Caco-2 (cell line): ENCODE measurements at regions not wholly inside any gene's neighbourhood (a gene's known extent, or its start where the extent isn't known, plus 50 kb on each side); places are given as distances from the start of the nearest gene placed in this dataset.

ENCODE experiments used
- BruUV-seq: library from RNA; stranded (reverse); fragments of 400-500 nt; replicated peaks from 2 replicates; lab custom pipeline; 2021; lab: Mats Ljungman, UMichigan
- CTCF ChIA-PET: fragments of 300-600 bp; sonication (Branson Sonifier 250); formaldehyde crosslinking; loops from one replicate; lab custom pipeline; 2022; ENCODE audit warnings: antibody characterized with exemption; lab: Charles Lee
- POLR2A ChIA-PET: fragments of 300-600 bp; sonication (Branson Sonifier 250); formaldehyde crosslinking; loops from one replicate; lab custom pipeline; 2022; ENCODE audit warnings: antibody characterized with exemption; lab: Charles Lee
- DNase-seq, 2 experiments: peaks; one replicate each; pipeline versions ENCODE4 v3.0.0 to v3.0.0-alpha.2; 2020 to 2022
- H3K27me3 ChIP-seq: replicated peaks from 2 replicates; pipeline ENCODE4 v1.6.0; 2011; ENCODE audit warnings: low read length; ENCODE audit not compliant: control insufficient read depth, insufficient read depth
- H3K36me3 ChIP-seq: 2 replicates; pipeline ENCODE4 v1.5.1; 2011; ENCODE audit warnings: low read length; ENCODE audit not compliant: control insufficient read depth, insufficient read depth
- H3K4me1 ChIP-seq: fragments of 250-450 bp; sonication (Bioruptor Pico); 2 replicates; pipeline ENCODE4 v1.5.1; 2020; ENCODE audit warnings: mild to moderate bottlenecking
- H3K4me3 ChIP-seq: 2 replicates; pipeline ENCODE4 v1.5.1; 2011; ENCODE audit warnings: low read depth, mild to moderate bottlenecking, control low read depth, low read length
- H3K9me3 ChIP-seq: fragments of 250-450 bp; sonication (Bioruptor Pico); 2 replicates; pipeline ENCODE4 v1.5.1; 2020; ENCODE audit warnings: mild to moderate bottlenecking, moderate library complexity
- H3K27ac Mint-ChIP-seq: one replicate; pipeline ENCODE4 v1.8.0; 2022; ENCODE audit warnings: mixed read lengths; ENCODE audit not compliant: unreplicated experiment
- H3K27me3 Mint-ChIP-seq: one replicate; pipeline ENCODE4 v1.8.0; 2022; ENCODE audit warnings: mixed read lengths; ENCODE audit not compliant: insufficient read depth, unreplicated experiment
- H3K36me3 Mint-ChIP-seq: one replicate; pipeline ENCODE4 v1.8.0; 2022; ENCODE audit warnings: mild to moderate bottlenecking, mixed read lengths; ENCODE audit not compliant: insufficient read depth, unreplicated experiment
- H3K4me1 Mint-ChIP-seq: one replicate; pipeline ENCODE4 v1.8.0; 2022; ENCODE audit warnings: low read depth, mixed read lengths; ENCODE audit not compliant: unreplicated experiment
- H3K4me3 Mint-ChIP-seq: one replicate; pipeline ENCODE4 v1.8.0; 2022; ENCODE audit warnings: mild to moderate bottlenecking, moderate library complexity, mixed read lengths; ENCODE audit not compliant: unreplicated experiment
- H3K9me3 Mint-ChIP-seq: one replicate; pipeline ENCODE4 v1.8.0; 2022; ENCODE audit warnings: mixed read lengths; ENCODE audit not compliant: unreplicated experiment
- intact Hi-C: fragments of 100-400 bp; cut with micrococcal nuclease; formaldehyde crosslinking; loops from one replicate; pipeline ENCODE4 v1.10.0; 2022; ENCODE audit not compliant: unreplicated experiment
- TF ChIP-seq, protein P1 (sequence below), 2 experiments: fragments of 200-600 bp in 1 of 2; IDR thresholded peaks; 1 replicate in 1 of 2; 2 replicates in 1 of 2; pipeline versions ENCODE4 v1.5.1 to v1.8.0; 2011 to 2022; ENCODE audit warnings: antibody characterized with exemption in 1 of 2, control low read depth in 1 of 2, inconsistent platforms in 1 of 2, low read depth in 1 of 2, low read length in 1 of 2, mild to moderate bottlenecking in 1 of 2, moderate library complexity in 1 of 2; ENCODE audit not compliant: insufficient read depth in 1 of 2, severe bottlenecking in 1 of 2, unreplicated experiment in 1 of 2

DNA sequence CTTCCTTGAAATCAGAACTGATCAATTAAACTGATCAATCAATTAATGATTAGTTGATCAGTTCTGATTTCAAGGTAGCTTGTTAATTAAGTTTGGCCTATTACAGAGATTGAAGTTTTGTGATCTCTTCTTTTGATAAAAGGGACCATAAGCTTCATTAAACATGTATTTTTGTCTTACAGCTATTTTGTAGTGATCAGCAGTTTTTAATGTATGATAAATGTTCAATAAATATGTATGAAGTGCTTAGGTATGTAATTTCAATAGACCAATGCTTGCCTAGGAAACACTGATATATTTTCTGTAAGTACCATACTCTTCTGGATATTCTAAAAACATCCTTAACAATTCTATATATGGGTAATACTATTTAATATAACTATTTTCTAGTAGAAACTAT, 569.6 kb downstream of the BRINP3 start:
- H3K4me3 ChIP-seq: no peak overlapping the region
- ChIA-PET CTCF (no interaction called here), POLR2A (no interaction called here)
- no TSS peak for BruUV-seq
- no peaks in the 10 kb centered on the region for H3K27me3 Mint-ChIP-seq
- H3K4me1 Mint-ChIP-seq: no peaks in the 10 kb centered on the region
- no peaks in the 10 kb centered on the region for H3K9me3 Mint-ChIP-seq
- H3K27ac Mint-ChIP-seq: no peak overlapping the region
- intact Hi-C loops: no loop called here
- H3K4me1 ChIP-seq: no peaks in the 10 kb centered on the region
- no peaks in the 10 kb centered on the region for H3K36me3 Mint-ChIP-seq
- no peaks in the 10 kb centered on the region for H3K9me3 ChIP-seq
- TF ChIP-seq, protein P1, sequence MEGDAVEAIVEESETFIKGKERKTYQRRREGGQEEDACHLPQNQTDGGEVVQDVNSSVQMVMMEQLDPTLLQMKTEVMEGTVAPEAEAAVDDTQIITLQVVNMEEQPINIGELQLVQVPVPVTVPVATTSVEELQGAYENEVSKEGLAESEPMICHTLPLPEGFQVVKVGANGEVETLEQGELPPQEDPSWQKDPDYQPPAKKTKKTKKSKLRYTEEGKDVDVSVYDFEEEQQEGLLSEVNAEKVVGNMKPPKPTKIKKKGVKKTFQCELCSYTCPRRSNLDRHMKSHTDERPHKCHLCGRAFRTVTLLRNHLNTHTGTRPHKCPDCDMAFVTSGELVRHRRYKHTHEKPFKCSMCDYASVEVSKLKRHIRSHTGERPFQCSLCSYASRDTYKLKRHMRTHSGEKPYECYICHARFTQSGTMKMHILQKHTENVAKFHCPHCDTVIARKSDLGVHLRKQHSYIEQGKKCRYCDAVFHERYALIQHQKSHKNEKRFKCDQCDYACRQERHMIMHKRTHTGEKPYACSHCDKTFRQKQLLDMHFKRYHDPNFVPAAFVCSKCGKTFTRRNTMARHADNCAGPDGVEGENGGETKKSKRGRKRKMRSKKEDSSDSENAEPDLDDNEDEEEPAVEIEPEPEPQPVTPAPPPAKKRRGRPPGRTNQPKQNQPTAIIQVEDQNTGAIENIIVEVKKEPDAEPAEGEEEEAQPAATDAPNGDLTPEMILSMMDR (IDR thresholded peaks at IDR 0.05; ENCODE audit: insufficient read depth in 1 of 2, low read depth in 1 of 2, low read length in 1 of 2, severe bottlenecking in 1 of 2, unreplicated experiment in 1 of 2): no peak
- no peak for DNase-seq
- no peaks in the 10 kb centered on the region for H3K36me3 ChIP-seq
- no peaks in the 10 kb centered on the region for H3K27me3 ChIP-seq
- H3K4me3 Mint-ChIP-seq: no peak overlapping the region

DNA sequence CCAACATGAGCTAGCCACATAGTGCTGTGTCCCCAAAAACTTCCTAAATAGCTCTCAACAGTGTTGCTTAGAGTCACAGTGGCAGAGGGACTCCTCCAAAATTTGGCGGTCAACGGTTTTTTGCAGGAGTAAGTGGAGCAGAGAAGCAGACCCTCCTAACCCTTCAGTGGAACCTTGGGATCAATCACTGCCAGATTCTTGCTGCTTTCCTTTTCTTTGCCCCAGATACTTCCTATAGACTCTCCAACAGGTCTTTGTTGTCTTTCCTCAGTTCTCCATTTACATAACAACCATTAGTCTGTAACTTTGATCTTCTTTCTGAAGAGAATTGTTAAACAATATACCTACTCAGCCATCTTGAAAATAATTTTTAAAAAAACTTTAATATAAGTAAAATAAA, 556.1 kb downstream of the BRINP3 start:
- ChIA-PET CTCF (no interaction called here), POLR2A (no interaction called here)
- no peak overlapping the region for H3K4me3 Mint-ChIP-seq
- no peaks in the 10 kb centered on the region for H3K9me3 ChIP-seq
- H3K36me3 ChIP-seq: no peaks in the 10 kb centered on the region
- BruUV-seq: no TSS peak
- H3K4me1 Mint-ChIP-seq: no peaks in the 10 kb centered on the region
- no peaks in the 10 kb centered on the region for H3K36me3 Mint-ChIP-seq
- no peak overlapping the region for H3K4me3 ChIP-seq
- H3K27me3 ChIP-seq: no peaks in the 10 kb centered on the region
- H3K9me3 Mint-ChIP-seq: peaks cover 15% of the 10 kb centered on the region
- no peaks in the 10 kb centered on the region for H3K4me1 ChIP-seq
- H3K27me3 Mint-ChIP-seq: no peaks in the 10 kb centered on the region
- intact Hi-C loops: no loop called here
- TF ChIP-seq, protein P1 (IDR thresholded peaks at IDR 0.05; ENCODE audit: insufficient read depth in 1 of 2, low read depth in 1 of 2, low read length in 1 of 2, severe bottlenecking in 1 of 2, unreplicated experiment in 1 of 2): no peak
- no peak for DNase-seq
- H3K27ac Mint-ChIP-seq: no peak overlapping the region

DNA sequence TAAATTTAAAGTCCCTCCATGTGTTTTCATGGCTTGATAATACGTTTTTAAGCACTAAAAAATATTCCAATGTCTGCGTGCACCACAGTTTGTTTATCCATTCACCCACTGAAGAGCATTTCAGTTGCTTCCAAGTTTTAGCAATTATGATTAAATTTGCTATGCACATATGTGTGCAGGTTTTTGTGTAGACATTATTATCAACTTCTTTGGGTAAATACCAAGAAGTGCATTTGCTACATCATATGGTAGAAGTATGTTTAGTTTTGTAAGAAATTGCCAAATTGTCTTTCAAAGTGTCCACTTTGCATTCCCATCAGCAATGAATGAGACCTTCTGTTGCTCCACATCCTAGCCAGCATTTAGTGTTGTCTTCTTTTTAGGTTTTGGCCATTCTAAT, 550.0 kb downstream of the BRINP3 start:
- no TSS peak for BruUV-seq
- H3K27me3 Mint-ChIP-seq: no peaks in the 10 kb centered on the region
- CTCF ChIA-PET: no interaction called here

More for the DNA sequence above, 550.0 kb downstream of the BRINP3 start:
- POLR2A ChIA-PET: no interaction called here
- Mint-ChIP-seq H3K4me1 (no peaks in the 10 kb centered on the region), H3K4me3 (no peak overlapping the region), H3K36me3 (no peaks in the 10 kb centered on the region), H3K27ac (no peak overlapping the region), H3K9me3 (peaks cover 15% of the 10 kb centered on the region)
- H3K27me3 ChIP-seq: no peaks in the 10 kb centered on the region
- no peaks in the 10 kb centered on the region for H3K9me3 ChIP-seq
- H3K36me3 ChIP-seq: no peaks in the 10 kb centered on the region
- no peaks in the 10 kb centered on the region for H3K4me1 ChIP-seq
- intact Hi-C loops: no loop called here
- H3K4me3 ChIP-seq: no peak overlapping the region
- no peak for DNase-seq
- TF ChIP-seq, protein P1 (IDR thresholded peaks at IDR 0.05; ENCODE audit: insufficient read depth in 1 of 2, low read depth in 1 of 2, low read length in 1 of 2, severe bottlenecking in 1 of 2, unreplicated experiment in 1 of 2): no peak
